GM12878 (cell line): ENCODE measurements at regions not wholly inside any gene's neighbourhood (a gene's known extent, or its start where the extent isn't known, plus 50 kb on each side); places are given as distances from the start of the nearest gene placed in this dataset.

Source experiments
- ATAC-seq: fragments of 200-7000 bp; cut with Tn5 transposase; 3 replicates; pipeline ENCODE4 v1.9.1; 2020; ENCODE audit warnings: mild to moderate bottlenecking, moderate library complexity
- BruUV-seq: library from RNA; stranded (reverse); fragments of 400-500 nt; replicated peaks from 2 replicates; lab custom pipeline; 2021; lab: Mats Ljungman, UMichigan
- CTCF ChIA-PET: fragments of 300-600 bp; sonication (Branson Sonifier 250); formaldehyde crosslinking; extraction: SDS; loops from one replicate; lab custom pipeline; 2021; ENCODE audit warnings: inconsistent platforms; lab: Yijun Ruan, JAX
- POLR2A ChIA-PET: fragments of 350-600 bp; formaldehyde crosslinking; extraction: SDS; loops from one replicate; lab custom pipeline; 2021; ENCODE audit warnings: inconsistent platforms; lab: Charles Lee
- RAD21 ChIA-PET: fragments of 300-600 bp; sonication (Branson Sonifier 250); formaldehyde crosslinking; loops from one replicate; lab custom pipeline; 2023; ENCODE audit warnings: antibody characterized with exemption; ENCODE audit not compliant: unreplicated experiment; lab: Charles Lee
- SMC1A ChIA-PET: fragments of 300-600 bp; sonication (Branson Sonifier 250); formaldehyde crosslinking; loops from one replicate; lab custom pipeline; 2023; ENCODE audit not compliant: unreplicated experiment, uncharacterized antibody; lab: Charles Lee
- DNase-seq: peaks from one replicate; pipeline ENCODE4 v3.0.0-alpha.2; 2011; ENCODE audit warnings: low read depth, low spot score
- FAIRE-seq: peaks from 3 replicates; lab custom pipeline; 2011; peaks lifted over from hg19 to GRCh38; lab: Jason Lieb, UNC
- H2AFZ ChIP-seq: 2 replicates; pipeline ENCODE4 v1.6.0; 2011; ENCODE audit warnings: low read depth, low read length, control low read depth; ENCODE audit not compliant: control insufficient read depth
- H3K27ac ChIP-seq: 2 replicates; pipeline ENCODE4 v1.5.1; 2011; ENCODE audit warnings: control low read depth; ENCODE audit not compliant: control insufficient read depth, insufficient read depth
- H3K27me3 ChIP-seq, 2 experiments: replicated peaks in 1 of 2; 2 replicates each; pipeline versions ENCODE4 v1.6.0 to v1.6.1; 2011; ENCODE audit warnings: low read length in 1 of 2; ENCODE audit not compliant: control insufficient read depth in 2 of 2, insufficient read depth in 2 of 2
- H3K36me3 ChIP-seq, 2 experiments: 2 replicates each; pipeline ENCODE4 v1.5.1; 2011; ENCODE audit warnings: low read length in 1 of 2; ENCODE audit not compliant: control insufficient read depth in 2 of 2, insufficient read depth in 2 of 2
- H3K4me1 ChIP-seq: 2 replicates; pipeline ENCODE4 v1.6.1; 2011; ENCODE audit warnings: mild to moderate bottlenecking, low read length, moderate library complexity, mixed read lengths; ENCODE audit not compliant: control insufficient read depth, insufficient read depth
- H3K4me2 ChIP-seq: 2 replicates; pipeline ENCODE4 v1.6.0; 2011; ENCODE audit warnings: control low read depth; ENCODE audit not compliant: control insufficient read depth, insufficient read depth
- H3K4me3 ChIP-seq: fragments of 200-600 bp; sonication (generic); 2 replicates; pipeline ENCODE4 v1.5.1; 2016
- H3K79me2 ChIP-seq: 2 replicates; pipeline ENCODE4 v1.6.0; 2011; ENCODE audit warnings: low read length; ENCODE audit not compliant: control insufficient read depth, insufficient read depth
- H3K9ac ChIP-seq: 2 replicates; pipeline ENCODE4 v1.8.0; 2011; ENCODE audit warnings: low read length, control low read depth, mixed read lengths; ENCODE audit not compliant: control insufficient read depth, insufficient read depth
- H3K9me3 ChIP-seq: replicated peaks from 3 replicates; pipeline ENCODE4 v1.5.1; 2011; ENCODE audit warnings: mild to moderate bottlenecking, low read length; ENCODE audit not compliant: control insufficient read depth, insufficient read depth
- H4K20me1 ChIP-seq: 2 replicates; pipeline ENCODE4 v1.6.0; 2011; ENCODE audit not compliant: control insufficient read depth, insufficient read depth
- CHD2 ChIP-seq: IDR thresholded peaks from 2 replicates; pipeline ENCODE4 v1.6.1; 2011; ENCODE audit warnings: low read depth, low read length, improper control_type of control experiment, borderline replicate concordance
- EED ChIP-seq: sonication (generic); IDR thresholded peaks from 2 replicates; pipeline ENCODE4 v1.6.1; 2016; ENCODE audit warnings: antibody characterized with exemption, low read depth
- EP300 ChIP-seq, 2 experiments: fragments of 150-350 bp in 1 of 2; IDR thresholded peaks; 2 replicates each; pipeline ENCODE4 v1.6.1; 2011 to 2012; ENCODE audit warnings: low read depth in 2 of 2, low read length in 2 of 2, borderline replicate concordance in 1 of 2, improper control_type of control experiment in 1 of 2, inconsistent platforms in 1 of 2; ENCODE audit not compliant: control insufficient read depth in 1 of 2
- IRF4 ChIP-seq: IDR thresholded peaks from 2 replicates; pipeline ENCODE4 v1.6.1; 2011; ENCODE audit warnings: low read depth, low read length
- JUNB ChIP-seq: IDR thresholded peaks from 2 replicates; pipeline ENCODE4 v1.6.1; 2016; ENCODE audit warnings: antibody characterized with exemption, mild to moderate bottlenecking
- PML ChIP-seq: IDR thresholded peaks from 2 replicates; pipeline ENCODE4 v1.6.1; 2012; ENCODE audit warnings: low read length, inconsistent platforms
- POLR2A ChIP-seq: IDR thresholded peaks from 2 replicates; pipeline ENCODE4 v1.6.1; 2011; ENCODE audit warnings: low read depth, mild to moderate bottlenecking, low read length
- TBL1XR1 ChIP-seq: IDR thresholded peaks from 2 replicates; pipeline ENCODE4 v1.6.1; 2012; ENCODE audit warnings: low read depth, low read length, improper control_type of control experiment
- WGBS: methylation state at CpG from one replicate; pipeline ENCODE4 v1.1.6; 2016; ENCODE audit warnings: low lambda C conversion rate; ENCODE audit not compliant: insufficient replicate concordance, insufficient coverage; ENCODE audit errors: missing lambda C conversion rate; 5-methylcytosine and 5-hydroxymethylcytosine counted together
- in situ Hi-C: fragments of 300-500 bp; cut with MboI; formaldehyde crosslinking; loops from 9 replicates; pipeline ENCODE4 v1.14.3; 2018; ENCODE audit warnings: mixed read lengths
- intact Hi-C: fragments of 100-400 bp; cut with micrococcal nuclease; formaldehyde crosslinking; loops from one replicate; pipeline ENCODE4 v1.14.2; 2022; ENCODE audit not compliant: unreplicated experiment
- TF ChIP-seq, protein P1 (sequence below): fragments of 450-650 bp; IDR thresholded peaks from 2 replicates; pipeline ENCODE4 v1.6.1; 2017; ENCODE audit warnings: borderline replicate concordance
- TF ChIP-seq, protein P2 (sequence below): fragments of 450-650 bp; formaldehyde crosslinking; IDR thresholded peaks from 2 replicates; pipeline ENCODE4 v1.5.0; 2022; ENCODE audit warnings: mild to moderate bottlenecking, missing genetic modification characterization
- TF ChIP-seq, protein P3 (sequence below): fragments of 450-650 bp; IDR thresholded peaks from 2 replicates; pipeline ENCODE4 v1.6.1; 2017; ENCODE audit warnings: mild to moderate bottlenecking, moderate library complexity

DNA sequence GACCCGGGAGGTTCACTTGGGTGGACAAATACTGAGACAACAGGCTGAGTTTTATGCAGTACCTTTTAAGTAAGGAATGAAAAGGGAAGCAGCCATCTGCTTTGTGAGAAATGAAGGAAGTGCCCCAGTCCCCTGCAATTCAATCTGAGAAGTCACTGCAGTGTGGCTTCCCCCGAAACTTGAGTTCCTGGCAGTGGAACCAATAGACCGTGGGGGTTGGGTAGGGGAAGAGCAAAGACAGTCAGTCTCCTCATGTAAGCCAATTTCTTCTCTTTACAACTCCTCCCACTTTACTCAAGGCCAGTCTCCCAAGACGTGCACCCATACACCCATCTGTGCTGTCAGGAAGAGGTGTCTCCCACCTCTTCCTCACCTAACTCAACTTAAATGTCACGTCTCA is 206.5 kb downstream of the BCAT1 start (continued):
- TF ChIP-seq, protein P1, sequence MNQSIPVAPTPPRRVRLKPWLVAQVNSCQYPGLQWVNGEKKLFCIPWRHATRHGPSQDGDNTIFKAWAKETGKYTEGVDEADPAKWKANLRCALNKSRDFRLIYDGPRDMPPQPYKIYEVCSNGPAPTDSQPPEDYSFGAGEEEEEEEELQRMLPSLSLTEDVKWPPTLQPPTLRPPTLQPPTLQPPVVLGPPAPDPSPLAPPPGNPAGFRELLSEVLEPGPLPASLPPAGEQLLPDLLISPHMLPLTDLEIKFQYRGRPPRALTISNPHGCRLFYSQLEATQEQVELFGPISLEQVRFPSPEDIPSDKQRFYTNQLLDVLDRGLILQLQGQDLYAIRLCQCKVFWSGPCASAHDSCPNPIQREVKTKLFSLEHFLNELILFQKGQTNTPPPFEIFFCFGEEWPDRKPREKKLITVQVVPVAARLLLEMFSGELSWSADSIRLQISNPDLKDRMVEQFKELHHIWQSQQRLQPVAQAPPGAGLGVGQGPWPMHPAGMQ = no peak
- TF ChIP-seq, protein P2, sequence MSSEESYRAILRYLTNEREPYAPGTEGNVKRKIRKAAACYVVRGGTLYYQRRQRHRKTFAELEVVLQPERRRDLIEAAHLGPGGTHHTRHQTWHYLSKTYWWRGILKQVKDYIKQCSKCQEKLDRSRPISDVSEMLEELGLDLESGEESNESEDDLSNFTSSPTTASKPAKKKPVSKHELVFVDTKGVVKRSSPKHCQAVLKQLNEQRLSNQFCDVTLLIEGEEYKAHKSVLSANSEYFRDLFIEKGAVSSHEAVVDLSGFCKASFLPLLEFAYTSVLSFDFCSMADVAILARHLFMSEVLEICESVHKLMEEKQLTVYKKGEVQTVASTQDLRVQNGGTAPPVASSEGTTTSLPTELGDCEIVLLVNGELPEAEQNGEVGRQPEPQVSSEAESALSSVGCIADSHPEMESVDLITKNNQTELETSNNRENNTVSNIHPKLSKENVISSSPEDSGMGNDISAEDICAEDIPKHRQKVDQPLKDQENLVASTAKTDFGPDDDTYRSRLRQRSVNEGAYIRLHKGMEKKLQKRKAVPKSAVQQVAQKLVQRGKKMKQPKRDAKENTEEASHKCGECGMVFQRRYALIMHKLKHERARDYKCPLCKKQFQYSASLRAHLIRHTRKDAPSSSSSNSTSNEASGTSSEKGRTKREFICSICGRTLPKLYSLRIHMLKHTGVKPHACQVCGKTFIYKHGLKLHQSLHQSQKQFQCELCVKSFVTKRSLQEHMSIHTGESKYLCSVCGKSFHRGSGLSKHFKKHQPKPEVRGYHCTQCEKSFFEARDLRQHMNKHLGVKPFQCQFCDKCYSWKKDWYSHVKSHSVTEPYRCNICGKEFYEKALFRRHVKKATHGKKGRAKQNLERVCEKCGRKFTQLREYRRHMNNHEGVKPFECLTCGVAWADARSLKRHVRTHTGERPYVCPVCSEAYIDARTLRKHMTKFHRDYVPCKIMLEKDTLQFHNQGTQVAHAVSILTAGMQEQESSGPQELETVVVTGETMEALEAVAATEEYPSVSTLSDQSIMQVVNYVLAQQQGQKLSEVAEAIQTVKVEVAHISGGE (CRISPR knock-in tag) = no peak
- TF ChIP-seq EED (peak; percentile 73), TBL1XR1 (no peak)

DNA sequence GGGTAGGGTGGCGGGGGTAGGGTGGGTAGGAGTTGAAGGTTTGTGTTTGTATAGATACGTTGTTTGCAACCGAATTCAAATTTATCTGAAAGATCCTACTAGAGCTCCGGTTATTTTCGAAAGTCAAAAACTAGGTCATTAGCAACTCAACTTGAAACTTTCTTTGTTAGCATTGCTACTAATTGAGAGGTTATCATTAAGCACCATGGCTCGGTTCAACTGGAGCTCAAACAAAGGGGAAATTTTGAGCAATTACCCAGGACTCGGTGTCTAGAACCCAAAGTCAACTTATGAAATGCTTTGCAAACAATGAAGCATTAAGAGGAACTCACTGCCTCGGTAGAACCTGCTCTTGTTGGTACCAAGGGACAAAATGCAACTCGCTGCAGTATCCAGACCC is 207.7 kb downstream of the BCAT1 start:
- no peaks in the 10 kb centered on the region for H3K36me3 ChIP-seq
- FAIRE-seq (peak; percentile 70), ATAC-seq (peak; percentile 92), DNase-seq (peak; percentile 73)
- H4K20me1 ChIP-seq = no peaks in the 10 kb centered on the region
- no TSS peak for BruUV-seq
- ChIA-PET CTCF (interaction anchor here (1.0 to 1.6 kb wide), 2 partner anchors 13 to 145 kb away, joined by 3 read pairs; no protein-coding TSS in a partner anchor), RAD21 (interaction anchor here (1.0 to 1.6 kb wide), 2 partner anchors 35 to 98 kb away, joined by 4 to 6 read pairs; no protein-coding TSS in a partner anchor), SMC1A (interaction anchor here (0.8 to 1.4 kb wide), 7 partner anchors 9 to 494 kb away, joined by 3 to 4 read pairs (median 3); no protein-coding TSS in a partner anchor), POLR2A (interaction anchor here (0.7 kb wide), 1 partner anchor 73 kb away, joined by 5 read pairs; no protein-coding TSS in a partner anchor)
- intact Hi-C loops = loop anchor here (2.0 to 5.0 kb wide), 2 partner anchors 81 to 98 kb away; no protein-coding TSS in a partner anchor
- H3K4me3 ChIP-seq = peak overlapping the region; percentile 3; the same call in 1 of the 2 replicates
- peak overlapping the region; percentile 11; the same call in 1 of the 2 replicates for H3K9ac ChIP-seq
- H3K27me3 ChIP-seq = no peaks in the 10 kb centered on the region; a peak in 1 of 4 replicates
- peaks cover 22% of the 10 kb centered on the region for H3K4me1 ChIP-seq
- no peaks in the 10 kb centered on the region for H3K9me3 ChIP-seq
- peak overlapping the region; percentile 78 for H3K4me2 ChIP-seq
- in situ Hi-C loops = no loop called here
- H3K27ac ChIP-seq = no peak overlapping the region
- WGBS = 2% methylated on average over 9 of the region's 9 CpGs
- H3K79me2 ChIP-seq = no peaks in the 10 kb centered on the region
- peak overlapping the region; percentile 33; the same call in 1 of the 2 replicates for H2AFZ ChIP-seq
- TF ChIP-seq PML (no peak), JUNB (peak; percentile 53; the same call in 1 of the 2 replicates), EP300 (IDR thresholded peaks at IDR 0.05; ENCODE audit: borderline replicate concordance in 1 of 2, control insufficient read depth in 1 of 2, low read depth in 2 of 2, low read length in 2 of 2) (peak; percentile 67 to 89; a peak in 3 of 4 replicates), POLR2A (no peak), CHD2 (peak; percentile 20; the same call in 1 of the 2 replicates), IRF4 (peak; percentile 71; the same call in 1 of the 2 replicates)
- TF ChIP-seq, protein P1 = no peak
- TF ChIP-seq, protein P3, sequence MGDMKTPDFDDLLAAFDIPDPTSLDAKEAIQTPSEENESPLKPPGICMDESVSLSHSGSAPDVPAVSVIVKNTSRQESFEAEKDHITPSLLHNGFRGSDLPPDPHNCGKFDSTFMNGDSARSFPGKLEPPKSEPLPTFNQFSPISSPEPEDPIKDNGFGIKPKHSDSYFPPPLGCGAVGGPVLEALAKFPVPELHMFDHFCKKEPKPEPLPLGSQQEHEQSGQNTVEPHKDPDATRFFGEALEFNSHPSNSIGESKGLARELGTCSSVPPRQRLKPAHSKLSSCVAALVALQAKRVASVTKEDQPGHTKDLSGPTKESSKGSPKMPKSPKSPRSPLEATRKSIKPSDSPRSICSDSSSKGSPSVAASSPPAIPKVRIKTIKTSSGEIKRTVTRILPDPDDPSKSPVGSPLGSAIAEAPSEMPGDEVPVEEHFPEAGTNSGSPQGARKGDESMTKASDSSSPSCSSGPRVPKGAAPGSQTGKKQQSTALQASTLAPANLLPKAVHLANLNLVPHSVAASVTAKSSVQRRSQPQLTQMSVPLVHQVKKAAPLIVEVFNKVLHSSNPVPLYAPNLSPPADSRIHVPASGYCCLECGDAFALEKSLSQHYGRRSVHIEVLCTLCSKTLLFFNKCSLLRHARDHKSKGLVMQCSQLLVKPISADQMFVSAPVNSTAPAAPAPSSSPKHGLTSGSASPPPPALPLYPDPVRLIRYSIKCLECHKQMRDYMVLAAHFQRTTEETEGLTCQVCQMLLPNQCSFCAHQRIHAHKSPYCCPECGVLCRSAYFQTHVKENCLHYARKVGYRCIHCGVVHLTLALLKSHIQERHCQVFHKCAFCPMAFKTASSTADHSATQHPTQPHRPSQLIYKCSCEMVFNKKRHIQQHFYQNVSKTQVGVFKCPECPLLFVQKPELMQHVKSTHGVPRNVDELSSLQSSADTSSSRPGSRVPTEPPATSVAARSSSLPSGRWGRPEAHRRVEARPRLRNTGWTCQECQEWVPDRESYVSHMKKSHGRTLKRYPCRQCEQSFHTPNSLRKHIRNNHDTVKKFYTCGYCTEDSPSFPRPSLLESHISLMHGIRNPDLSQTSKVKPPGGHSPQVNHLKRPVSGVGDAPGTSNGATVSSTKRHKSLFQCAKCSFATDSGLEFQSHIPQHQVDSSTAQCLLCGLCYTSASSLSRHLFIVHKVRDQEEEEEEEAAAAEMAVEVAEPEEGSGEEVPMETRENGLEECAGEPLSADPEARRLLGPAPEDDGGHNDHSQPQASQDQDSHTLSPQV = no peak
